HG03066 (cell line): ENCODE measurements at regions not wholly inside any gene's neighbourhood (a gene's known extent, or its start where the extent isn't known, plus 50 kb on each side); places are given as distances from the start of the nearest gene placed in this dataset.
"Not testable (repeated sequence)": the region's sequence is repeated elsewhere in the genome, so short reads cannot be mapped to it uniquely, and the experiment has no call there.

ENCODE experiments used
- ATAC-seq: cut with Tn5 transposase; IDR thresholded peaks from one replicate; pipeline ENCODE4 v1.9.1; 2021; ENCODE audit warnings: low read depth; ENCODE audit not compliant: unreplicated experiment

DNA sequence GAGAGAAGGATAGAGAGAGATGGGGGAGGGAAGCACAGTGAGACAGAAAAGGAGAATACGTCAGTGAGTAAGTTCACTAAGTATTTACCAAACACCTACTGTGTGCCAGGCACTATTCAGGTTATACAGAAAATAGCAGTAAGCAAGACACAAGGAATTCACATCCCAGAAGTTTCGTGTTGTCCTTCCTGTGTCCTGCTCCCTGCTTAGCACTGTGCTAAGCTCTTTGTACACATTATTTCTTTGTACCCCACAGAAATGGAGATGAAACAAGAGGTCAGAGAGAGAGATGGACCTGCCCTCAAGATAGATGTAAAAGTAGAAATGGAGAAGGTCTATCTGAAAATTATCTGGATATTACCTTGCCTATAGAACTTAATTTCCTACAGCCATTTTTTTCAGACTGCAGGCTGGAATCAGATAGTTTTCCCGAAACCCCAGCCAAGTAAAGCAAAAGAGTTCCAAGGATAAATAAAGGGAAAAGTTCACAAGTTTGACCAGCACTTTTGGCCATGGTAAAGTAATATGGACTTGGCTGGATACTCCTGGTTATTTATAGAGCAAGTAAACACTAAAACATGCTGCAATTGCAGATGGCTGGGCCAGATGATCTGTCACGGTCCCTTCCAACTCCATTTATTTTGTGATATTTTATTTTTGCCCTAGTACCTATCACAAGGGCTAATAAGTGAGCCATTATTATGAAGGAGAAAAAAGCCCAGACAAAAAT, 353.7 kb upstream of the SLC7A11 start:
- ATAC-seq, result no peak

- no peak for ATAC-seq
These were observed 353.0 kb upstream of the SLC7A11 start for GRCh38 chr4:138595171-138595570.

DNA sequence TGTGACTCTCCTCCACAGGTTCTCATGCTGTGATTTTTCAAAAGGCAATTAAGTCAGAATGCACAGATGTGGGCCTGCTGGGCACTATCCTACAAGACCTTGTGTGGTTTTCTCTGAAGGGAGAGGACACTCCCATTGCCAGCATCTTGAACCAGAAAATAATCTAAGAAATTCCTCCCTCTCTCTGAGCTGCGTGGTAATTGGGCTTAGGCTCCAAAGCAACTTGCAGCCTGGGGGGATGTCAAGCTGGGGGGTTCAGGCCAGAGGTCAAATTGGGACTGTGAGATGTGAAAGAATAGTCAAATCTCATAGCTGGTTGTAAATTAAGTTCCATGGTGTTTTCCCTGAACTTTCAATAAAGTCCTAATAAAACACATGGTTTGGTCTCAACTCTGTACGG, 350.6 kb upstream of the SLC7A11 start:
- no peak for ATAC-seq

DNA sequence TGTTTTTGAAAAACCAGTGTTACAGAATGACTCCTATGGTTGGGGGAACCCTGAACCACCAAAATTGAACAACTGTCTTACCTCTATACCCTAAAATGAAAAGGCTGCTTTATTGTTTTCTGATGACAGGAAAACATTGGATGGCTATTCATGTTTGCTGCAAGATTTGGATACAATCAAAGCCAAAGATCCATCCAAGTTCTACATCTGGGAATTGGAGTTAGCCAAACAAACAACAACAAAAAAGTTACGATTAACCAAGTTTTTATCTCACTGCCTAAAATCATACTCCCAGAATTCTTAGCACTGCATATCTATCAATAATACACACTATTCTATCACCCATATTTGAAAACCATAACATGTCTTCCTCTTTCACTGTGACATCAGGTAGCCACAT, 349.7 kb upstream of the SLC7A11 start:
- ATAC-seq, result no peak

DNA sequence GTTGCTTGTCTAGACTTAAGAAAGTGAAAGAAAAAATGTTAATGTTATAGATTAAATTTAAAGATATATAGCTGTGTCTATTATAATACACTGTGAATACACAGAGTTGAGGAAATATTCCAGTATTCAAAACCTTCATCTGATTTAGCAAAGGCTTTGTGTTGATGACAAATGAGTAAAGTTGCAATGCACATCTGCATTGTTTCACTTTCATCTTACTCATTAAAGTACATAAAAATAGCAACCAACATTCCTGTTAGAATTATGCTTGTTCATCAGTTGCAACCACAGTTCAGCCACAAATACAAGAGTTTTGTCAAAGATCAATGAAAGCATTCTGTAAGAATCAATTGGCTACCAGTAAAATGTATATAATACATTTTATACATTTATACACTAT, 346.4 kb upstream of the SLC7A11 start:
- ATAC-seq, result no peak

GRCh38 chr4:138579146-138579545, 337.0 kb upstream of the SLC7A11 start:
- no peak for ATAC-seq

GRCh38 chr4:138577826-138578225, 335.7 kb upstream of the SLC7A11 start:
- ATAC-seq, result not testable (repeated sequence)

DNA sequence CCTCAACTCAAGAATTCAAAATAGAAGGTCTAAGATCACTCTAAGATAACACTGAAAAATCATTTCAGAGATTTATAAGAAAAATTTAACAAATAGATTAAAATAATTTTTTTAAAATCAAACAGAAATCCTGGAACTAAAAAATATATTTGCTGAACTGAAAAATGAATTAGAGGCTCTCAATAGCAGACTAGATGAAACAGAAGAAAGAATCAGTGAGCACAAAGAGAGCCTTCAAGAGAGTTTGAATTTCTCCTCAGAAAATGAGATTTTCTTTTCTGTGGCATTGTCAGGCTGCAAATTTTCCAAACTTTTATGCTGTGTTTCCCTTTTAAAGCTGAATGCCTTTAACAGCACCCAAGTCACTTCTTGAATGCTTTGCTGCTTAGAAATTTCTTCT, 335.0 kb upstream of the SLC7A11 start:
- ATAC-seq, result no peak

DNA sequence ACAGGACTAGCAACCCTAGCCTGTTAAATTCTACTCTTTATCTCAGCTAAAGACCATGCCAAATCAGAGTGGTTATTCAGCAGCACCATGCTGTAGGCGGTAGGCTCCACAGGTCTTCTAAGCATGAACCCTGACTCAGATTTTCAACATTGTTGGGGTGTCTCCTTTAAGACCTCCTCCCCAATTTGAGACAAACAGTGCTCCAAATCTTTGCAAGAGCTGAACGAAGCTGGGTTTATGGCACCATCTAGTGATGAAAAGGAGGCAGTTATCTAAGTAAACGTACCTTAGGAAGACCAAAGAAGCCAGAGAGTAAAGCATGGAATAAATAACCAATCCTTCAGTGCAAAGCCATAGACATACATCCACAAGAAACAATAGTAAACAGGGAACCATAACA, 334.5 kb upstream of the SLC7A11 start:
- ATAC-seq, result no peak

- no peak for ATAC-seq
These were observed 331.1 kb upstream of the SLC7A11 start for GRCh38 chr4:138573246-138573645.

- ATAC-seq, result no peak
These were observed 329.9 kb upstream of the SLC7A11 start for GRCh38 chr4:138572007-138572406.

DNA sequence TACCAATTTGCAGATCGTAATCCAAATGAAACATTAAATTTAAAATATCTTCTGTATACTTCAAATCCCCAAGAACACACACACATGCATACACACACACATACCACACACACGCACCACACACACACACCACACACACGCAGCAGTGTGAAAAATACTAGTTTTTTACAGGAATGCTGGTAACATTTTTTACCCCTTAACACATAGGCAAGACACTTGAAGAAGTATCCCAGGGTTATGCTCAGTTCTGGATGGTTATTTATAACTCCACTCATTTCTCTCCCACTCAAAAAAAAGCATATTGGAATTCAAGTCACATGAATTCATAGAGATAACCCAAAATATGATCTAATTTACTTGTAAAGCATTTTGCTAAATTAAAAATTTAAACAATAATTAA, 325.5 kb upstream of the SLC7A11 start:
- no peak for ATAC-seq

DNA sequence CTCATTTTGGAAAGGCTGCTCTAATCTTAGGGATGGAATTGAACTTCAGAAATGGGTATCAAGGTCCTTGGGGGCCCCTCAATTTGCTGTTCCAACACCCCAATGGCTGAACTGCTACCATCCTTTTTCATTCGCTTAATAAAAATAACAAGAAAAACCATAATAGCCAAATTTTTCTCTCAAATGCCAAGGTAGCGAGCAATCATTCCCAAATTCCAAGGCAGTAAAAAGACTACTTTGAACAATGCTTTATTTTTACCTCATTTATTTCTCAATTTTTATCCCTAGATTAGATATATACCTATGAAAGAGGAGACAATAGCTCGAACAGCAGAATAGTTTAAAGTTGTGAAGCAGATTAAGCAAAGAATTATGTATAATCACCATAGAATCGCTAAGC, 323.4 kb upstream of the SLC7A11 start:
- ATAC-seq, result no peak

DNA sequence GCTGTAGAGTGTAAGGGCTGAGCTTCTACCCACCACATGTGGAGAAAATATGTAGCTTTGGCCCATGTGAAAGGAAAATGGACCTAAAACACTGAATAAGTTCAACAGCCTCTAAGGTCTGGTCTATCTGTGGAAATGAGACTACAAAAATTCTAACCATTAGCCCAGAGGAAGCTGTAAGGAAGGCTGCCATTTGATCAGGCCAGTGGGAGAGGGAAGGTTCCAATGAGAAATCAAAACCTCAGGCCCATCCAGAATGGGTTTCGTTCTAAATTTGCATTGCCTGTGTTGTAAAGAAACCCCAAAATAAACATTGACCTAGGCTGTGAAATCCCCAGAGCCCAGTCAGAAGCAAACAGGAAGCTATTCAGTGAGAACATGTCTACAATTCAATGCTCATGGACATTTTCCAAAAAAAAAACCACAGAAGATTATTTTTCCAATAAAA, 320.4 kb upstream of the SLC7A11 start:
- ATAC-seq, result no peak

DNA sequence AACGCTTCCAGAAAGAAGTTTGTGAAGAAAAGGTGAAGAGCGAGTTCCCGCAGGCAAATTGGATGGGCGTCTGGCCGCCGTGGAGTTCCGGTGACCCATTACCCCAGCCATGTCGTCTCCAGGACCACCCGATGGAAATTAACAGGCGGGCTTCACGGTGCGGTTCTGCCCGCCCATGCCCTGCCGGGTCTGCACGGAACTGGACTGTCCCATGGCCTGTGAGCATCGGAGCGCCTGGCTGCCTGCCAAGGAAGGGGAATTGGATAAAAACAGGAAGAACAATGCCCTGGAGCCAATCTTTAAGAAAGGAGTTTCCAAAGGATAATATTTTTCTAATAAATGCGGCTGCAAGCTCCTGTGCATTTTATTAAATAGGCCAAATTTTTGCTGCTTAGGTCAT, 319.8 kb upstream of the SLC7A11 start:
- ATAC-seq, result no peak

GRCh38 chr4:138561276-138561880, 319.2 kb upstream of the SLC7A11 start:
- no peak for ATAC-seq

- ATAC-seq, result no peak
These were observed 318.3 kb upstream of the SLC7A11 start for GRCh38 chr4:138560448-138560847.

DNA sequence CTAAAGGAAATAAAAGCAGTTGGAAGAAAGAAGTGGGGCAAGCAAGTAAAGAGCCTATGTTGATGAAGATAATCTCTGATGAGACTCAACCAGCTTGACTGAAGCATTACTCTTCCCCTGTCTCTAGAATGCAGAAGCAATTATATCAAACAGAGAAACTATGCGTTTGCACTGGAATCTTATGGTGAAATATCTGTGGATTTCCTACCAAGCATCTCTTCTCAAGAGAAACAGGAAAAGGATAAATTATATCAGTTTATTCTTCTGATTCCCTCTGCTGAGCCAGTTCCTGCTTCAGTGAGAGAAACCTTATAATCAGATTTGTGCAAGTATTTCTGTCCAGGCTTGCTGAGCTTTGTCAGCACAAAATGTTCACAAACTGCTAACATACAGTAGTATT, 316.7 kb upstream of the SLC7A11 start:
- no peak for ATAC-seq

GRCh38 chr4:138555584-138555983, 313.4 kb upstream of the SLC7A11 start:
- peak; percentile 54 for ATAC-seq

DNA sequence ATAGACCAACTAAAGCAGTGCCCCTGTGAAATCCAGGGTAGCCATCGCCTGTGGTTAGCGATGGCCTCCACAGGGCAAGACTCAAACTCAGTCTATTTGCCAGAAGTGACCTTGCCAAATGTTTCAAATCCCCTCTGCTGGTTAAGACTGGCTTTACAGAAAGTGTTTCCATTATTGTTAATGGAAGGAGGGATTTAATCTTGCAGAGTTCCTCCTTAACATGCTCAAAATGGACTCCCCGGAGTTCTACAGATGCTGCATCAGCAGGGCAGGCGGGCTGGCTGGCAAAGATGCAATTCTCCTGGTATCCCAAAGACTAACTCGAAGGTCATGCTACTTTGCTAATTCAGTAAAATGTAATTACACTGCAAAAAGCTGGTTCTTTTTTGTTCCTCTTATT, 313.0 kb upstream of the SLC7A11 start:
- ATAC-seq, result peak; percentile 21

GRCh38 chr4:138553001-138553845, 311.1 kb upstream of the SLC7A11 start:
- no peak for ATAC-seq
